Trophoblast cell (in vitro differentiated cells and primary cell): ENCODE measurements at regions not wholly inside any gene's neighbourhood (a gene's known extent, or its start where the extent isn't known, plus 50 kb on each side); places are given as distances from the start of the nearest gene placed in this dataset.

ENCODE experiments used
- DNase-seq, 2 donors: peaks; one replicate each; pipeline ENCODE4 v3.0.0-alpha.2; 2016
- H2AFZ ChIP-seq: 2 replicates; pipeline ENCODE4 v1.6.1; 2013; ENCODE audit warnings: low read length, moderate library complexity, mild to moderate bottlenecking; ENCODE audit not compliant: insufficient read depth, poor library complexity
- H2AK5ac ChIP-seq: 2 replicates; pipeline ENCODE4 v1.6.1; 2013; ENCODE audit warnings: mild to moderate bottlenecking, low read length
- H2BK120ac ChIP-seq: 2 replicates; pipeline ENCODE4 v1.6.1; 2013; ENCODE audit warnings: low read length, mild to moderate bottlenecking, moderate library complexity; ENCODE audit not compliant: insufficient read depth, poor library complexity
- H2BK12ac ChIP-seq: 2 replicates; pipeline ENCODE4 v1.6.1; 2013; ENCODE audit warnings: mild to moderate bottlenecking, low read length, moderate library complexity
- H2BK5ac ChIP-seq: 2 replicates; pipeline ENCODE4 v1.6.1; 2013; ENCODE audit warnings: low read length, low read depth, moderate library complexity, mild to moderate bottlenecking; ENCODE audit not compliant: poor library complexity
- H3K14ac ChIP-seq: 2 replicates; pipeline ENCODE4 v1.6.1; 2013; ENCODE audit warnings: mild to moderate bottlenecking, low read length
- H3K18ac ChIP-seq: 2 replicates; pipeline ENCODE4 v1.6.1; 2013; ENCODE audit warnings: mild to moderate bottlenecking, low read length
- H3K23ac ChIP-seq: 2 replicates; pipeline ENCODE4 v1.6.1; 2013; ENCODE audit warnings: low read length
- H3K27ac ChIP-seq: 2 replicates; pipeline ENCODE4 v1.5.1; 2013; ENCODE audit warnings: low read depth, mild to moderate bottlenecking, inconsistent platforms, low read length, moderate library complexity
- H3K27me3 ChIP-seq: 2 replicates; pipeline ENCODE4 v1.6.1; 2013; ENCODE audit warnings: inconsistent platforms, mild to moderate bottlenecking, low read length, moderate library complexity; ENCODE audit not compliant: insufficient read depth
- H3K36me3 ChIP-seq, 2 experiments: 1 replicate in 1 of 2; 2 replicates in 1 of 2; pipeline ENCODE4 v1.6.1; 2013; ENCODE audit warnings: low read length in 2 of 2, mild to moderate bottlenecking in 2 of 2, moderate library complexity in 1 of 2; ENCODE audit not compliant: insufficient read depth in 2 of 2, control insufficient read depth in 1 of 2
- H3K4ac ChIP-seq: 2 replicates; pipeline ENCODE4 v1.6.1; 2013; ENCODE audit warnings: low read depth, mild to moderate bottlenecking, low read length, moderate library complexity
- H3K4me1 ChIP-seq, 2 experiments: 1 replicate in 1 of 2; 2 replicates in 1 of 2; pipeline ENCODE4 v1.6.1; 2013; ENCODE audit warnings: low read length in 2 of 2, mild to moderate bottlenecking in 2 of 2, moderate library complexity in 1 of 2; ENCODE audit not compliant: insufficient read depth in 2 of 2, control insufficient read depth in 1 of 2
- H3K4me2 ChIP-seq: 2 replicates; pipeline ENCODE4 v1.6.1; 2013; ENCODE audit warnings: inconsistent platforms, mild to moderate bottlenecking, low read length, moderate library complexity
- H3K4me3 ChIP-seq: 2 replicates; pipeline ENCODE4 v1.5.1; 2013; ENCODE audit warnings: mild to moderate bottlenecking, low read depth, low read length, inconsistent platforms
- H3K79me1 ChIP-seq: one replicate; pipeline ENCODE4 v1.6.1; 2013; ENCODE audit warnings: low read length
- H3K79me2 ChIP-seq: 2 replicates; pipeline ENCODE4 v1.6.1; 2013; ENCODE audit warnings: low read length, mild to moderate bottlenecking; ENCODE audit not compliant: control insufficient read depth, insufficient read depth, poor library complexity
- H3K9ac ChIP-seq: 2 replicates; pipeline ENCODE4 v1.6.1; 2013; ENCODE audit warnings: mild to moderate bottlenecking, low read length
- H3K9me3 ChIP-seq: 2 replicates; pipeline ENCODE4 v1.6.1; 2013; ENCODE audit warnings: low read depth, mild to moderate bottlenecking, control low read depth, inconsistent platforms, low read length; ENCODE audit not compliant: insufficient read depth
- H4K12ac ChIP-seq: 2 replicates; pipeline ENCODE4 v1.6.1; 2013; ENCODE audit warnings: low read depth, mild to moderate bottlenecking, low read length, moderate library complexity
- H4K8ac ChIP-seq: 2 replicates; pipeline ENCODE4 v1.6.1; 2013; ENCODE audit warnings: low read depth, mild to moderate bottlenecking, low read length, moderate library complexity
- H4K91ac ChIP-seq: one replicate; pipeline ENCODE4 v1.6.1; 2013; ENCODE audit warnings: low read depth, mild to moderate bottlenecking, low read length, moderate library complexity
- WGBS: extraction: QIAGEN DNeasy Blood & Tissue Kit; methylation state at CpG from one replicate; pipeline ENCODE4 v1.1.7; 2013; ENCODE audit warnings: missing lambda C conversion rate; ENCODE audit not compliant: insufficient read length, insufficient coverage; ENCODE audit errors: extremely low coverage; 5-methylcytosine and 5-hydroxymethylcytosine counted together

- Histone ChIP-seq H2BK120ac (no peak overlapping the region), H2AK5ac (no peak overlapping the region), H3K79me2 (no peaks in the 10 kb centered on the region), H3K79me1 (no peaks in the 10 kb centered on the region), H2AFZ (no peak overlapping the region), H4K8ac (no peak overlapping the region), H3K27ac (no peak overlapping the region), H3K9me3 (no peaks in the 10 kb centered on the region), H3K18ac (no peak overlapping the region), H3K23ac (no peak overlapping the region), H4K91ac (no peak overlapping the region), H3K4ac (no peak overlapping the region), H3K36me3 (no peaks in the 10 kb centered on the region), H2BK12ac (no peak overlapping the region), H3K14ac (no peak overlapping the region), H3K4me2 (no peak overlapping the region), H3K9ac (no peak overlapping the region), H3K4me3 (no peak overlapping the region), H3K4me1 (no peaks in the 10 kb centered on the region), H3K27me3 (no peaks in the 10 kb centered on the region), H4K12ac (no peak overlapping the region), H2BK5ac (no peak overlapping the region)
- WGBS, result no CpG with 5 or more reads among the region's 1 CpG
- no peak for DNase-seq
Observed at GRCh38 chr12:87238466-87238865, 790.7 kb downstream of the C12orf50 start.

DNA sequence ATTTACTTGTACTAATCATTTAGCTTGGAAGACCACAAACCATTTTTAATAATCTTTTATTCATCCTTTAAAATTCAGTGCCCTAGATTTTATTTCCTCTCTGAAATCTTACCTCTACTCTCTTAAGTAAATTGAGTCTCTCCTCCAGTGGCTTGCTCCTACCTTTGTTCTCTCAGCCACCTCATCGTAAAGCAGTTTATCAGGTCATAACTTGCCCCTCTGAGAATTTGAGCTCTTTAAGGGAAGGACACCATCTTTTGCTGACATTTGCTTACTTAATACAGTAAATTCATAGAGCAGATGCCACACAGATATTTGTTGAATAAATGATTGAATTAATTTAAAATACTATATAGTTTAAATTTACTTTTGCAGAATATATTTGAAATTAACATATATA is 794.3 kb downstream of the C12orf50 start:
- no peaks in the 10 kb centered on the region for H3K4me1 ChIP-seq
- H3K9ac ChIP-seq, result no peak overlapping the region
- no peaks in the 10 kb centered on the region for H3K79me1 ChIP-seq
- no peaks in the 10 kb centered on the region for H3K27me3 ChIP-seq
- H3K18ac ChIP-seq, result no peak overlapping the region
- no peaks in the 10 kb centered on the region for H3K79me2 ChIP-seq
- H2BK12ac ChIP-seq, result no peak overlapping the region
- no peak overlapping the region for H2AFZ ChIP-seq
- H3K4me3 ChIP-seq, result no peak overlapping the region
- DNase-seq, result no peak
- no peak overlapping the region for H2BK120ac ChIP-seq
- H3K4me2 ChIP-seq, result no peak overlapping the region
- no peak overlapping the region for H4K12ac ChIP-seq
- no peak overlapping the region for H3K23ac ChIP-seq
- no peak overlapping the region for H2BK5ac ChIP-seq
- WGBS, result no CpG with 5 or more reads among the region's 1 CpG
- H3K14ac ChIP-seq, result no peak overlapping the region
- H2AK5ac ChIP-seq, result no peak overlapping the region
- no peak overlapping the region for H4K8ac ChIP-seq
- H4K91ac ChIP-seq, result no peak overlapping the region
- H3K4ac ChIP-seq, result no peak overlapping the region
- no peaks in the 10 kb centered on the region for H3K9me3 ChIP-seq
- H3K27ac ChIP-seq, result no peak overlapping the region
- no peaks in the 10 kb centered on the region for H3K36me3 ChIP-seq

DNA sequence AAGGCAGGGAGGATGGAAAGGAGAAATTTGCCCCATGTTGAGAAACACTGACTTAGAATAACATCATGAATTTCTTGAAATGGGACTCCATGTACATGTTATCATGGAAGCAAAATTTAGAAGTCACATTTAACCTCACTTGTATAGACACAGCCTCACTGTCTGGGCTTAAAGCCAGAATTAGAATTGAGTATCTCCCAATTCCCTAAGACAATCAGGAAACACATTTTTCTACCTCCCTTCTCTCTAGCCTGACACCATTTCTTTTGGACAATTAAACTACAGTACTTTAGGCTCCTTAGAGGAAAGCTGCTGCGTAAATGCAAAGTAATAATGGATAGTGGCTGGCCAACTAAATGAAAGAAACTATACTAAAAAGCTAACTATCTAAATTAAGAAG is 795.5 kb downstream of the C12orf50 start:
- no peak overlapping the region for H3K4ac ChIP-seq
- no peak overlapping the region for H4K91ac ChIP-seq
- H3K4me1 ChIP-seq, result no peaks in the 10 kb centered on the region
- no peak overlapping the region for H2AFZ ChIP-seq
- H4K12ac ChIP-seq, result no peak overlapping the region
- no peaks in the 10 kb centered on the region for H3K27me3 ChIP-seq
- no peak overlapping the region for H2AK5ac ChIP-seq
- H3K79me2 ChIP-seq, result no peaks in the 10 kb centered on the region
- no peak for DNase-seq
- WGBS, result no CpG with 5 or more reads among the region's 1 CpG
- H2BK12ac ChIP-seq, result no peak overlapping the region
- no peak overlapping the region for H3K9ac ChIP-seq
- H3K4me3 ChIP-seq, result no peak overlapping the region
- no peak overlapping the region for H3K4me2 ChIP-seq
- no peak overlapping the region for H2BK120ac ChIP-seq
- no peaks in the 10 kb centered on the region for H3K9me3 ChIP-seq
- H3K23ac ChIP-seq, result no peak overlapping the region
- no peak overlapping the region for H4K8ac ChIP-seq
- H3K14ac ChIP-seq, result no peak overlapping the region
- no peak overlapping the region for H3K18ac ChIP-seq
- no peaks in the 10 kb centered on the region for H3K36me3 ChIP-seq
- H2BK5ac ChIP-seq, result no peak overlapping the region
- H3K27ac ChIP-seq, result no peak overlapping the region
- no peaks in the 10 kb centered on the region for H3K79me1 ChIP-seq

- no peaks in the 10 kb centered on the region for H3K79me1 ChIP-seq
- no peak overlapping the region for H2BK120ac ChIP-seq
- no peak overlapping the region for H3K4me3 ChIP-seq
- no peak overlapping the region for H3K4me2 ChIP-seq
- H2AK5ac ChIP-seq, result no peak overlapping the region
- H3K27ac ChIP-seq, result no peak overlapping the region
- no peak overlapping the region for H3K4ac ChIP-seq
- no peak overlapping the region for H4K91ac ChIP-seq
- no peak for DNase-seq
- H2BK12ac ChIP-seq, result no peak overlapping the region
- H3K36me3 ChIP-seq, result no peaks in the 10 kb centered on the region
- no peaks in the 10 kb centered on the region for H3K27me3 ChIP-seq
- H4K12ac ChIP-seq, result no peak overlapping the region
- H4K8ac ChIP-seq, result no peak overlapping the region
- H3K14ac ChIP-seq, result no peak overlapping the region
- H3K4me1 ChIP-seq, result no peaks in the 10 kb centered on the region
- no peaks in the 10 kb centered on the region for H3K9me3 ChIP-seq
- no peak overlapping the region for H2BK5ac ChIP-seq
- no peak overlapping the region for H3K18ac ChIP-seq
- H3K79me2 ChIP-seq, result no peaks in the 10 kb centered on the region
- no CpG with 5 or more reads among the region's 1 CpG for WGBS
- H3K9ac ChIP-seq, result no peak overlapping the region
- H3K23ac ChIP-seq, result no peak overlapping the region
- no peak overlapping the region for H2AFZ ChIP-seq
Observed at GRCh38 chr12:87231818-87232217, 797.4 kb downstream of the C12orf50 start.
